ENCODE measurements at regions not wholly inside any gene's neighbourhood (a gene's known extent, or its start where the extent isn't known, plus 50 kb on each side); places are given as distances from the start of the nearest gene placed in this dataset.

DNA sequence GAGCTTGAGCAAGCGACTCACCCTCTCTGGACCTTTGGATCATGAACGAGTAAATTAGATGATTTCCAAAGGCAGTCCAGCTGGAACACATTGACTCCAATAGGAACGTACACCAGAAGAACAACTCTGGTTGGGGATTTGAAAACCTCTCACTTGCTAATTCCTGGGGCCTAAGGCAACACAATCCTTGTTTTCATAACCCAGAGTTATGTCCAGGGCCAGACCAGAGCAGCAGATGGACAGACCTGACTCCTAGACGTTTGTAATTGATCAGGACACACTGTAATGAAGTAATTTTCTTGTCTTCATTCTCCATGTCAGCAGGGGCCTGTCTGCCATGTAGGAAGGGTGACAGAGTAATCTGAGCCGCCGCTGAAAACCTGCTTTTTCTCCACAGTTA, 283.9 kb downstream of the IDS start:
- TF ChIP-seq, protein P1, sequence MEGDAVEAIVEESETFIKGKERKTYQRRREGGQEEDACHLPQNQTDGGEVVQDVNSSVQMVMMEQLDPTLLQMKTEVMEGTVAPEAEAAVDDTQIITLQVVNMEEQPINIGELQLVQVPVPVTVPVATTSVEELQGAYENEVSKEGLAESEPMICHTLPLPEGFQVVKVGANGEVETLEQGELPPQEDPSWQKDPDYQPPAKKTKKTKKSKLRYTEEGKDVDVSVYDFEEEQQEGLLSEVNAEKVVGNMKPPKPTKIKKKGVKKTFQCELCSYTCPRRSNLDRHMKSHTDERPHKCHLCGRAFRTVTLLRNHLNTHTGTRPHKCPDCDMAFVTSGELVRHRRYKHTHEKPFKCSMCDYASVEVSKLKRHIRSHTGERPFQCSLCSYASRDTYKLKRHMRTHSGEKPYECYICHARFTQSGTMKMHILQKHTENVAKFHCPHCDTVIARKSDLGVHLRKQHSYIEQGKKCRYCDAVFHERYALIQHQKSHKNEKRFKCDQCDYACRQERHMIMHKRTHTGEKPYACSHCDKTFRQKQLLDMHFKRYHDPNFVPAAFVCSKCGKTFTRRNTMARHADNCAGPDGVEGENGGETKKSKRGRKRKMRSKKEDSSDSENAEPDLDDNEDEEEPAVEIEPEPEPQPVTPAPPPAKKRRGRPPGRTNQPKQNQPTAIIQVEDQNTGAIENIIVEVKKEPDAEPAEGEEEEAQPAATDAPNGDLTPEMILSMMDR (IDR thresholded peaks at IDR 0.05; ENCODE audit: insufficient read depth, low read depth, low read length), result no peak
- no peak for TF ChIP-seq EZH2 (IDR thresholded peaks at IDR 0.05; ENCODE audit: insufficient read depth, low read length)

Data from astrocyte (in vitro differentiated cells and primary cell).